ENCODE measurements at regions not wholly inside any gene's neighbourhood (a gene's known extent, or its start where the extent isn't known, plus 50 kb on each side); places are given as distances from the start of the nearest gene placed in this dataset.

DNA sequence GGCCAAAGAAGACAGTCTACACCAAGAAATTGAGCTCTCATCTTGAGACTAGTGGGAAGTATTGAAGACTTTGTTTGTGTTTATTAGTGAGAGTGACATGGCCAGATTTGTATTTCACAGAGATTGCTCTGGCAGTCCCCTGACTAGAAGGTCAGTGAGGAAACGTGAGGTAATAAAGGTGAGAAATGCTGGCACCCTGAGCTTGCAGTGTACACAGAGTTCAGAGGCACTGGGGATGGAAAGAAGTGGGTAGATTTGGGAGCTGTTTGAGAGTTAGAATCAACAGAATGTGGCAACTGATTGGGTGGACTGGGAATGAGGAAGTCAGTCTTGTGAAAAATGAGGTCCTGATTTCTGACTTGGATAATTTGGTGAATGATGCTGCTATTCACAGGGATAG lies 336.9 kb downstream of the SNAPC1 start:
- no peaks in the 10 kb centered on the region for H3K4me1 ChIP-seq (ENCODE audit: control insufficient read depth, extremely low read depth, insufficient read depth, low read length)
- no peak overlapping the region for H3K4me3 ChIP-seq (replicated peaks in 1 of 4; ENCODE audit: control extremely low read depth in 1 of 4, insufficient read depth in 1 of 4, low read depth in 3 of 4, low read length in 4 of 4)
- H4K20me1 ChIP-seq (ENCODE audit: control insufficient read depth, extremely low read depth, insufficient read depth, low read length), result no peaks in the 10 kb centered on the region
- no peak overlapping the region for H3K27ac ChIP-seq (ENCODE audit: insufficient read depth, low read length)
- TF ChIP-seq, protein P1, sequence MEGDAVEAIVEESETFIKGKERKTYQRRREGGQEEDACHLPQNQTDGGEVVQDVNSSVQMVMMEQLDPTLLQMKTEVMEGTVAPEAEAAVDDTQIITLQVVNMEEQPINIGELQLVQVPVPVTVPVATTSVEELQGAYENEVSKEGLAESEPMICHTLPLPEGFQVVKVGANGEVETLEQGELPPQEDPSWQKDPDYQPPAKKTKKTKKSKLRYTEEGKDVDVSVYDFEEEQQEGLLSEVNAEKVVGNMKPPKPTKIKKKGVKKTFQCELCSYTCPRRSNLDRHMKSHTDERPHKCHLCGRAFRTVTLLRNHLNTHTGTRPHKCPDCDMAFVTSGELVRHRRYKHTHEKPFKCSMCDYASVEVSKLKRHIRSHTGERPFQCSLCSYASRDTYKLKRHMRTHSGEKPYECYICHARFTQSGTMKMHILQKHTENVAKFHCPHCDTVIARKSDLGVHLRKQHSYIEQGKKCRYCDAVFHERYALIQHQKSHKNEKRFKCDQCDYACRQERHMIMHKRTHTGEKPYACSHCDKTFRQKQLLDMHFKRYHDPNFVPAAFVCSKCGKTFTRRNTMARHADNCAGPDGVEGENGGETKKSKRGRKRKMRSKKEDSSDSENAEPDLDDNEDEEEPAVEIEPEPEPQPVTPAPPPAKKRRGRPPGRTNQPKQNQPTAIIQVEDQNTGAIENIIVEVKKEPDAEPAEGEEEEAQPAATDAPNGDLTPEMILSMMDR (conservative IDR thresholded peaks at IDR 0.05 in 1 of 2, IDR thresholded peaks at IDR 0.05 in 1 of 2; ENCODE audit: low read depth in 1 of 2, low read length in 2 of 2), result no peak
- no peak for TF ChIP-seq EZH2 (IDR thresholded peaks at IDR 0.05; ENCODE audit: low read length, missing control alignments)
- H3K9me3 ChIP-seq (ENCODE audit: control insufficient read depth, insufficient read depth, low read depth, low read length), result no peaks in the 10 kb centered on the region
- no peaks in the 10 kb centered on the region for H3K36me3 ChIP-seq (ENCODE audit: control insufficient read depth, insufficient read depth, low read length)
- H3K9ac ChIP-seq (ENCODE audit: insufficient read depth, low read length), result no peak overlapping the region
- H3K4me2 ChIP-seq (ENCODE audit: extremely low read depth, insufficient read depth, low read length), result no peak overlapping the region
- H3K79me2 ChIP-seq (ENCODE audit: control insufficient read depth, insufficient read depth, low read length), result no peaks in the 10 kb centered on the region
- no peak for DNase-seq (ENCODE audit: low read depth in 2 of 2)
- H3K27me3 ChIP-seq (ENCODE audit: control insufficient read depth, insufficient read depth, low read length), result no peaks in the 10 kb centered on the region
- no peak overlapping the region for H2AFZ ChIP-seq (ENCODE audit: low read length)

DNA sequence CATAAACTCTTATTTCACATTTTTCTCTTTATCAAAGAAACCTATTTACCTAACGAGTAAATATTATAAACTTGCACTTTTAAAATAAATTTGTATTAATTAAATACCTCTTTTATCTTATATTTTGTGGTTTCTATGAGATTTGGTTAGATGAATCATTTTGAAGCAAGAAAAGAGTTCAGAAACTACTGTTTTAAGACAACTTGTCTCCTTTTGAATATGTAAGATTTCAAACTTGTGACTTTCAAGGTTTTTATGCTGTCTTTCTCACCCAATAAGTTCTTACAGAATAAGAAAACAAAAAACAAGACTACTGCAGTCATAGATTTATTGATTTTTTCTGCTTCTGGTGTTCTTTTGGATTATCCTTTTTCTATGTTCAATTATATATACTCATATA lies 339.0 kb downstream of the SNAPC1 start:
- DNase-seq (ENCODE audit: low read depth in 2 of 2), result no peak
- Histone ChIP-seq H3K27me3 (ENCODE audit: control insufficient read depth, insufficient read depth, low read length) (no peaks in the 10 kb centered on the region), H3K36me3 (ENCODE audit: control insufficient read depth, insufficient read depth, low read length) (no peaks in the 10 kb centered on the region), H2AFZ (ENCODE audit: low read length) (no peak overlapping the region), H4K20me1 (ENCODE audit: control insufficient read depth, extremely low read depth, insufficient read depth, low read length) (no peaks in the 10 kb centered on the region), H3K4me3 (replicated peaks in 1 of 4; ENCODE audit: control extremely low read depth in 1 of 4, insufficient read depth in 1 of 4, low read depth in 3 of 4, low read length in 4 of 4) (no peak overlapping the region), H3K4me2 (ENCODE audit: extremely low read depth, insufficient read depth, low read length) (no peak overlapping the region), H3K79me2 (ENCODE audit: control insufficient read depth, insufficient read depth, low read length) (no peaks in the 10 kb centered on the region), H3K4me1 (ENCODE audit: control insufficient read depth, extremely low read depth, insufficient read depth, low read length) (no peaks in the 10 kb centered on the region), H3K27ac (ENCODE audit: insufficient read depth, low read length) (no peak overlapping the region), H3K9me3 (ENCODE audit: control insufficient read depth, insufficient read depth, low read depth, low read length) (no peaks in the 10 kb centered on the region), H3K9ac (ENCODE audit: insufficient read depth, low read length) (no peak overlapping the region)
- TF ChIP-seq, protein P1 (conservative IDR thresholded peaks at IDR 0.05 in 1 of 2, IDR thresholded peaks at IDR 0.05 in 1 of 2; ENCODE audit: low read depth in 1 of 2, low read length in 2 of 2), result no peak
- TF ChIP-seq EZH2 (IDR thresholded peaks at IDR 0.05; ENCODE audit: low read length, missing control alignments), result no peak

DNA sequence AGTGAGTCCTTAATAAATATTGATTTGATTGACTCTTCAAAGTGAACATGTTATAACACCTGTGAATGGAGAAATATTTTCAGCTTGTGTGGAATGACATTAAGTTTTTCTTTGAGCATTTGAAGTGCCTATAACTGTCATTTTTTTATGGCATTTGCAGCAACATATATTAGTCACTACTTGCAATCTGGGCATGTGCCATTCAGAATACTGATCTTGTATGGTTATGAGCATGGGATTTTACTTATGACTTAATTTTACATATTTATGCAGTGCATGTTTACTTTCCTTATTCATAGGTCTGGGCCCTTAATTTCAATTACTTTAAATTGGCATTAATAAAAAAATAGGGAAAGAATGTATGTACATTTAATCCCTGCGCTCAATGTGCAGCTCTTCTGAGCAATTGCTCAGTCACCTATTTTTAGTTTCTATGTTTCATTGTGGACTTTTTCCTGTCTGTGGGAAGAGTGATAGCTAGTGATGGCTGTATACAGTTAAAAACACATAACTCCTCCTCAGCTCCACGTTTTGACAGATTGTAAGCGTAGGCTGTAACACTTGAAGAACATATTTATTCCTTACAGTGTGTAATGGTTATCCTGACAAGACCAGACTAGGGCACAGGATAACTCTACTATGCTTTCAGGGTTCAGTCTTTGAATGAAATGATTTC lies 339.6 kb downstream of the SNAPC1 start:
- Histone ChIP-seq H3K4me2 (ENCODE audit: extremely low read depth, insufficient read depth, low read length) (no peak overlapping the region), H3K4me3 (replicated peaks in 1 of 4; ENCODE audit: control extremely low read depth in 1 of 4, insufficient read depth in 1 of 4, low read depth in 3 of 4, low read length in 4 of 4) (no peak overlapping the region), H3K79me2 (ENCODE audit: control insufficient read depth, insufficient read depth, low read length) (no peaks in the 10 kb centered on the region), H3K27me3 (ENCODE audit: control insufficient read depth, insufficient read depth, low read length) (no peaks in the 10 kb centered on the region), H3K9ac (ENCODE audit: insufficient read depth, low read length) (no peak overlapping the region), H3K9me3 (ENCODE audit: control insufficient read depth, insufficient read depth, low read depth, low read length) (no peaks in the 10 kb centered on the region), H3K4me1 (ENCODE audit: control insufficient read depth, extremely low read depth, insufficient read depth, low read length) (no peaks in the 10 kb centered on the region), H3K27ac (ENCODE audit: insufficient read depth, low read length) (no peak overlapping the region), H2AFZ (ENCODE audit: low read length) (no peak overlapping the region), H3K36me3 (ENCODE audit: control insufficient read depth, insufficient read depth, low read length) (no peaks in the 10 kb centered on the region), H4K20me1 (ENCODE audit: control insufficient read depth, extremely low read depth, insufficient read depth, low read length) (no peaks in the 10 kb centered on the region)
- TF ChIP-seq, protein P1 (conservative IDR thresholded peaks at IDR 0.05 in 1 of 2, IDR thresholded peaks at IDR 0.05 in 1 of 2; ENCODE audit: low read depth in 1 of 2, low read length in 2 of 2), result no peak
- no peak for TF ChIP-seq EZH2 (IDR thresholded peaks at IDR 0.05; ENCODE audit: low read length, missing control alignments)
- DNase-seq (ENCODE audit: low read depth in 2 of 2), result no peak

All from fibroblast of lung (primary cell).